Esophagus muscularis mucosa (tissue), 3 donors: ENCODE measurements at regions not wholly inside any gene's neighbourhood (a gene's known extent, or its start where the extent isn't known, plus 50 kb on each side); places are given as distances from the start of the nearest gene placed in this dataset.

Source experiments
- POLR2A ChIP-seq: fragments of 450-650 bp; IDR thresholded peaks from one replicate; pipeline ENCODE4 v1.6.1; 2017; ENCODE audit warnings: antibody characterized with exemption, moderate library complexity, mild to moderate bottlenecking, low read depth
- POLR2AphosphoS5 ChIP-seq, 2 donors: sonication (generic); formaldehyde crosslinking; IDR thresholded peaks; one replicate each; pipeline ENCODE4 v1.6.1; 2017; ENCODE audit warnings: antibody characterized with exemption in 2 of 2
- TF ChIP-seq, protein P1 (sequence below), 3 experiments: fragments of 200-600 bp in 2 of 3; fragments of 450-650 bp in 1 of 3; sonication (generic) in 2 of 3; IDR thresholded peaks; one replicate each; pipeline ENCODE4 v1.5.1; 2017 to 2019; ENCODE audit warnings: antibody characterized with exemption in 3 of 3, mild to moderate bottlenecking in 2 of 3, moderate library complexity in 1 of 3

DNA sequence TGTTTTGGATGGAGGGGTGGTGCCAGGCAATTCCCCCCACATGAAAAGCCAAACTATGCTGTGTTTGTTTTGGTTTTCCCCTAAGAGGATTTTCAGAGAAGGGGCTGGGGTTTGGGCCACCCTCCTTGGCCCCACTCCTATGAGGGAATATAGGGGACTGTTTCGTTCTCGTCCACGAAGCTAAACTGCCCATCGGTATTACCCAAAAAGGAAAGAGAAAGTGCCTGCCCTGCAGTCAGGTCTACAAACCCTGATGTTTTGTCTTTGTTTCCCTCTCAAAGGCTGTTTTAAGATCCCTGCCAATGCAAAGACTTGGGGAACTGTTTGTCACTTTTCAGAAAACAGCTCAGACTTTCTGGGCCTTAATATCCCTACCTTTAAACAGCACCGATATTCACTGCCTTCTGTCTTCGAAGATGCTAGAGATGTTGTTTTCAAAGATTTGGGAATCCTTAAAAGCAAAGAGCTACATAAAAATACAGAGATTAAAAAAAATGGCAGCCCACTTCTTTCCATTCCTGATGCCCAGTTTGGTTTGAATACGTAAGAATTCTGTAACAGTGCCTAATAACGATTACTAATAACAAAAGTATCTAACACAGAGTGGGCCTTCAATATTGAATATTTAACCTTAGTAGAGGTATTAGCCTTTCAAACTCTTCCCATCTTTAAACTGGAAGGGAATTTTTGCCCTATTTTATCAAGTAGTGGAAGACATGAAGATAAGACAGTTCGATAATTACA lies 518.4 kb downstream of the MED13L start:
- TF ChIP-seq POLR2AphosphoS5 (IDR thresholded peaks at IDR 0.05) (no peak), POLR2A (no peak)
- TF ChIP-seq, protein P1, sequence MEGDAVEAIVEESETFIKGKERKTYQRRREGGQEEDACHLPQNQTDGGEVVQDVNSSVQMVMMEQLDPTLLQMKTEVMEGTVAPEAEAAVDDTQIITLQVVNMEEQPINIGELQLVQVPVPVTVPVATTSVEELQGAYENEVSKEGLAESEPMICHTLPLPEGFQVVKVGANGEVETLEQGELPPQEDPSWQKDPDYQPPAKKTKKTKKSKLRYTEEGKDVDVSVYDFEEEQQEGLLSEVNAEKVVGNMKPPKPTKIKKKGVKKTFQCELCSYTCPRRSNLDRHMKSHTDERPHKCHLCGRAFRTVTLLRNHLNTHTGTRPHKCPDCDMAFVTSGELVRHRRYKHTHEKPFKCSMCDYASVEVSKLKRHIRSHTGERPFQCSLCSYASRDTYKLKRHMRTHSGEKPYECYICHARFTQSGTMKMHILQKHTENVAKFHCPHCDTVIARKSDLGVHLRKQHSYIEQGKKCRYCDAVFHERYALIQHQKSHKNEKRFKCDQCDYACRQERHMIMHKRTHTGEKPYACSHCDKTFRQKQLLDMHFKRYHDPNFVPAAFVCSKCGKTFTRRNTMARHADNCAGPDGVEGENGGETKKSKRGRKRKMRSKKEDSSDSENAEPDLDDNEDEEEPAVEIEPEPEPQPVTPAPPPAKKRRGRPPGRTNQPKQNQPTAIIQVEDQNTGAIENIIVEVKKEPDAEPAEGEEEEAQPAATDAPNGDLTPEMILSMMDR (IDR thresholded peaks at IDR 0.05): no peak
